ENCODE measurements at regions not wholly inside any gene's neighbourhood (a gene's known extent, or its start where the extent isn't known, plus 50 kb on each side); places are given as distances from the start of the nearest gene placed in this dataset.

DNA sequence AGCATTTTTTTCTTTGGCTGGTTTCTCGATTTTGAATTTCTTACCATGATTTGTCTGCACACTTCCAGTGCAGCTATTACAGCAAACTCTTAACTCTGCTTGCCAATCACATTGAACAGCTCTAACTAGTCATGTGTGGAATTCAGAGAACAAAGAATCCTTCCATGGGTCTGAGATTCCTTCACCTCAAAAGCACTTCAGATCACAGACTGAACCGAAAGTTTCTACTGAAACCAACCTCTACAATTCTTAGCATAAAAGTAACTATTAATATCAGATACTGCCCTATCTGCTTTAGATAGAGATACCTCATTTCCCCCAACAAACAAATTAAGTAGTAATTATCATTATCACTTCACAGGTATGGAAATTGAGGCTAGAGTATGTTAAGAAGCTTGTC, 56.5 kb upstream of the SP4 start:
- TF ChIP-seq CTCF (conservative IDR thresholded peaks at IDR 0.05): no peak
- no peaks in the 10 kb centered on the region for H3K9me3 Mint-ChIP-seq
- peaks cover 4% of the 10 kb centered on the region for H3K4me1 Mint-ChIP-seq (ENCODE audit: unreplicated experiment)
- H3K27ac Mint-ChIP-seq: no peak overlapping the region
- H3K36me3 Mint-ChIP-seq: no peaks in the 10 kb centered on the region
- no peak for DNase-seq (ENCODE audit: extremely low spot score, unreplicated experiment)
- H3K27me3 Mint-ChIP-seq: peaks cover 9% of the 10 kb centered on the region
- no peak overlapping the region for H3K4me3 Mint-ChIP-seq

GRCh38 chr7:21373031-21373430, 54.9 kb upstream of the SP4 start:
- H3K4me1 Mint-ChIP-seq (ENCODE audit: unreplicated experiment): peaks cover 4% of the 10 kb centered on the region
- peaks cover 5% of the 10 kb centered on the region for H3K27me3 Mint-ChIP-seq
- TF ChIP-seq CTCF (conservative IDR thresholded peaks at IDR 0.05): no peak
- H3K9me3 Mint-ChIP-seq: peaks cover 5% of the 10 kb centered on the region
- H3K4me3 Mint-ChIP-seq: no peak overlapping the region
- DNase-seq (ENCODE audit: extremely low spot score, unreplicated experiment): no peak
- no peak overlapping the region for H3K27ac Mint-ChIP-seq
- no peaks in the 10 kb centered on the region for H3K36me3 Mint-ChIP-seq

- peaks cover 5% of the 10 kb centered on the region for H3K27me3 Mint-ChIP-seq
- DNase-seq (ENCODE audit: extremely low spot score, unreplicated experiment): no peak
- no peak overlapping the region for H3K4me3 Mint-ChIP-seq
- H3K9me3 Mint-ChIP-seq: peaks cover 5% of the 10 kb centered on the region
- no peak for TF ChIP-seq CTCF (conservative IDR thresholded peaks at IDR 0.05)
- no peak overlapping the region for H3K27ac Mint-ChIP-seq
- H3K36me3 Mint-ChIP-seq: no peaks in the 10 kb centered on the region
- H3K4me1 Mint-ChIP-seq (ENCODE audit: unreplicated experiment): peaks cover 4% of the 10 kb centered on the region
These were observed 53.7 kb upstream of the SP4 start for GRCh38 chr7:21374134-21374533.

GRCh38 chr7:21377545-21377944, 50.3 kb upstream of the SP4 start:
- Mint-ChIP-seq H3K4me3 (no peak overlapping the region), H3K27me3 (no peaks in the 10 kb centered on the region), H3K27ac (no peak overlapping the region), H3K36me3 (no peaks in the 10 kb centered on the region), H3K4me1 (ENCODE audit: unreplicated experiment) (no peaks in the 10 kb centered on the region), H3K9me3 (peaks cover 5% of the 10 kb centered on the region)
- no peak for DNase-seq (ENCODE audit: extremely low spot score, unreplicated experiment)
- TF ChIP-seq CTCF (conservative IDR thresholded peaks at IDR 0.05): no peak
